C4-2B (cell line): ENCODE measurements at regions not wholly inside any gene's neighbourhood (a gene's known extent, or its start where the extent isn't known, plus 50 kb on each side); places are given as distances from the start of the nearest gene placed in this dataset.

Source experiments
- ZFX ChIP-seq: fragments of 450-650 bp; IDR thresholded peaks from 2 replicates; pipeline ENCODE4 v1.6.1; 2017
- TF ChIP-seq, protein P1 (sequence below): fragments of 450-650 bp; conservative IDR thresholded peaks from 2 replicates; pipeline ENCODE4 v1.5.1; 2017; ENCODE audit warnings: mild to moderate bottlenecking

DNA sequence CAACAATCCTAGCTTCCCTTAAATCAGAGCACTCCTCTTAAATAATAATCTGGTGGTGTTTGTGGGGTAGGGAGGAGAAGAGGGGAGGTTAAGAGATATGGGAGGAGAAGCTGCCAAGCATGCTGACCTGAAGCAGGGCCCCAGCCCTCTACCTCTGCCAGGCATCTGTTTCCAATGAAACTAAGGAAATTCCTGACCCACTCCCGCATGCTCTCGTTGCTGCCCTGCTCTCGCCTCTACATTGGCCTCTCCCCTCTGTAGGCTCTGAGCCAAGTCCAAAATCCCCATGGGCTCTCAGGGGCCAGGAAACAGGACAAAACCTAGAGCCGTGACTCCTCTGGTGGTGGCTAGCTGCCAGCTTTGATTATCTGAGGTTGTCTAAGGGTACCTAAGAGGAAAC lies 559.5 kb upstream of the CDH11 start:
- TF ChIP-seq, protein P1, sequence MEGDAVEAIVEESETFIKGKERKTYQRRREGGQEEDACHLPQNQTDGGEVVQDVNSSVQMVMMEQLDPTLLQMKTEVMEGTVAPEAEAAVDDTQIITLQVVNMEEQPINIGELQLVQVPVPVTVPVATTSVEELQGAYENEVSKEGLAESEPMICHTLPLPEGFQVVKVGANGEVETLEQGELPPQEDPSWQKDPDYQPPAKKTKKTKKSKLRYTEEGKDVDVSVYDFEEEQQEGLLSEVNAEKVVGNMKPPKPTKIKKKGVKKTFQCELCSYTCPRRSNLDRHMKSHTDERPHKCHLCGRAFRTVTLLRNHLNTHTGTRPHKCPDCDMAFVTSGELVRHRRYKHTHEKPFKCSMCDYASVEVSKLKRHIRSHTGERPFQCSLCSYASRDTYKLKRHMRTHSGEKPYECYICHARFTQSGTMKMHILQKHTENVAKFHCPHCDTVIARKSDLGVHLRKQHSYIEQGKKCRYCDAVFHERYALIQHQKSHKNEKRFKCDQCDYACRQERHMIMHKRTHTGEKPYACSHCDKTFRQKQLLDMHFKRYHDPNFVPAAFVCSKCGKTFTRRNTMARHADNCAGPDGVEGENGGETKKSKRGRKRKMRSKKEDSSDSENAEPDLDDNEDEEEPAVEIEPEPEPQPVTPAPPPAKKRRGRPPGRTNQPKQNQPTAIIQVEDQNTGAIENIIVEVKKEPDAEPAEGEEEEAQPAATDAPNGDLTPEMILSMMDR = no peak
- no peak for TF ChIP-seq ZFX
